Astrocyte of the cerebellum (primary cell): ENCODE measurements at regions not wholly inside any gene's neighbourhood (a gene's known extent, or its start where the extent isn't known, plus 50 kb on each side); places are given as distances from the start of the nearest gene placed in this dataset.

Experiments
- DNase-seq: peaks from one replicate; pipeline ENCODE4 v3.0.0-alpha.2; 2011; ENCODE audit warnings: low read depth
- H3K4me3 ChIP-seq: 2 replicates; pipeline ENCODE4 v1.5.1; 2011; ENCODE audit warnings: mild to moderate bottlenecking, low read depth, low read length, moderate library complexity
- CTCF ChIP-seq: IDR thresholded peaks from 2 replicates; pipeline ENCODE4 v1.5.1; 2012; ENCODE audit warnings: low read length, low read depth, moderate library complexity, mild to moderate bottlenecking; ENCODE audit errors: missing control alignments
- in situ Hi-C: cut with HindIII; loops from 2 replicates; pipeline ENCODE4 v1.10.0; 2017; ENCODE audit warnings: low sequenced_read_pairs

- TF ChIP-seq CTCF = no peak
- in situ Hi-C loops = no loop called here
- no peak for DNase-seq
- H3K4me3 ChIP-seq = no peak overlapping the region
Observed at GRCh38 chr5:73388740-73389139, 59.8 kb downstream of the FOXD1 start.

GRCh38 chr5:73388306-73388684 lies 60.3 kb downstream of the FOXD1 start:
- TF ChIP-seq CTCF = no peak
- no peak for DNase-seq
- no peak overlapping the region for H3K4me3 ChIP-seq
- in situ Hi-C loops = no loop called here

GRCh38 chr5:73387601-73388305 lies 60.8 kb downstream of the FOXD1 start:
- in situ Hi-C loops = no loop called here
- TF ChIP-seq CTCF = no peak
- DNase-seq = no peak
- H3K4me3 ChIP-seq = no peak overlapping the region

- no peak for TF ChIP-seq CTCF
- in situ Hi-C loops = no loop called here
- no peak for DNase-seq
- no peak overlapping the region for H3K4me3 ChIP-seq
Observed at GRCh38 chr5:73387149-73387591, 61.4 kb downstream of the FOXD1 start.

- no peak for TF ChIP-seq CTCF
- DNase-seq = no peak
- H3K4me3 ChIP-seq = no peak overlapping the region
- in situ Hi-C loops = loop anchor here (5.0 kb wide), 1 partner anchor 37 kb away; no protein-coding TSS in a partner anchor
Observed at GRCh38 chr5:73384861-73385260, 63.7 kb downstream of the FOXD1 start.

GRCh38 chr5:73382401-73382740 lies 66.2 kb downstream of the FOXD1 start:
- no peak for DNase-seq
- in situ Hi-C loops = loop anchor here (5.0 kb wide), 1 partner anchor 40 kb away; no protein-coding TSS in a partner anchor
- no peak overlapping the region for H3K4me3 ChIP-seq
- no peak for TF ChIP-seq CTCF
